ENCODE measurements at regions not wholly inside any gene's neighbourhood (a gene's known extent, or its start where the extent isn't known, plus 50 kb on each side); places are given as distances from the start of the nearest gene placed in this dataset.

GRCh38 chr10:2488446-2489005, 578.8 kb upstream of the PFKP start:
- no peak for DNase-seq

GRCh38 chr10:2487921-2488320, 579.4 kb upstream of the PFKP start:
- DNase-seq, result no peak

GRCh38 chr10:2478656-2479055, 588.7 kb upstream of the PFKP start:
- no peak for DNase-seq

- DNase-seq, result no peak
Observed at GRCh38 chr10:2476812-2477553, 590.4 kb upstream of the PFKP start.

GRCh38 chr10:2476218-2476811, 591.0 kb upstream of the PFKP start:
- no peak for DNase-seq

- no peak for DNase-seq
Observed at GRCh38 chr10:2475711-2476217, 591.6 kb upstream of the PFKP start.

GRCh38 chr10:2471811-2472210, 595.5 kb upstream of the PFKP start:
- DNase-seq, result no peak

GRCh38 chr10:2469802-2470201, 597.5 kb upstream of the PFKP start:
- DNase-seq, result no peak

GRCh38 chr10:2464483-2464882, 602.9 kb upstream of the PFKP start:
- no peak for DNase-seq

- DNase-seq, result no peak
Observed at GRCh38 chr10:2463316-2463715, 604.0 kb upstream of the PFKP start.

- DNase-seq, result no peak
Observed at GRCh38 chr10:2462581-2462980, 604.8 kb upstream of the PFKP start.

- DNase-seq, result no peak
Observed at GRCh38 chr10:2460812-2461211, 606.5 kb upstream of the PFKP start.

- no peak for DNase-seq
Observed at GRCh38 chr10:2459713-2460112, 607.6 kb upstream of the PFKP start.

GRCh38 chr10:2456834-2457233, 610.5 kb upstream of the PFKP start:
- DNase-seq, result no peak

- no peak for DNase-seq
Observed at GRCh38 chr10:2445370-2445769, 622.0 kb upstream of the PFKP start.

- no peak for DNase-seq
Observed at GRCh38 chr10:2439983-2440382, 627.4 kb upstream of the PFKP start.

GRCh38 chr10:2439000-2439399, 628.3 kb upstream of the PFKP start:
- no peak for DNase-seq

- no peak for DNase-seq
Observed at GRCh38 chr10:2438248-2438939, 629.0 kb upstream of the PFKP start.

- no peak for DNase-seq
Observed at GRCh38 chr10:2436933-2437332, 630.4 kb upstream of the PFKP start.

GRCh38 chr10:2431961-2432360, 635.4 kb upstream of the PFKP start:
- no peak for DNase-seq

- DNase-seq, result no peak
Observed at GRCh38 chr10:2427412-2427811, 639.9 kb upstream of the PFKP start.

GRCh38 chr10:2425320-2425719, 642.0 kb upstream of the PFKP start:
- no peak for DNase-seq

- DNase-seq, result no peak
Observed at GRCh38 chr10:2414562-2414961, 652.8 kb upstream of the PFKP start.

- DNase-seq, result no peak
Observed at GRCh38 chr10:2414039-2414438, 653.3 kb upstream of the PFKP start.

Data from stimulated activated CD4-positive, alpha-beta T cell treated with anti-CD3 and anti-CD28 coated beads, Interleukin-4, amount 100 ng/mL, for 24 hours (primary cell).